ENCODE measurements at regions not wholly inside any gene's neighbourhood (a gene's known extent, or its start where the extent isn't known, plus 50 kb on each side); places are given as distances from the start of the nearest gene placed in this dataset.

GRCh38 chr2:238560234-238560633, 133.5 kb downstream of the ASB1 start:
- Histone ChIP-seq H3K27ac (no peak overlapping the region), H3K9me3 (no peaks in the 10 kb centered on the region), H3K27me3 (peaks cover 0 to 3% (median 0%) of the 10 kb centered on the region in 3 donors), H3K4me1 (no peaks in the 10 kb centered on the region), H3K4me3 (no peak overlapping the region), H3K36me3 (no peaks in the 10 kb centered on the region)
- DNase-seq (no peak), ATAC-seq (no peak)
- in situ Hi-C loops (cut with MboI; ENCODE audit: low sequenced_read_pairs in 4 of 4), result no loop called here
- no peak for TF ChIP-seq POLR2A (IDR thresholded peaks at IDR 0.05)
- no peak for TF ChIP-seq CTCF (IDR thresholded peaks at IDR 0.05 in 4 of 5, conservative IDR thresholded peaks at IDR 0.05 in 1 of 5)
- intact Hi-C loops (cut with DNase I; ENCODE audit: low total_unique reads), result no loop called here

GRCh38 chr2:238561230-238561629, 134.5 kb downstream of the ASB1 start:
- intact Hi-C loops (cut with DNase I; ENCODE audit: low total_unique reads) (no loop called here), in situ Hi-C loops (cut with MboI; ENCODE audit: low sequenced_read_pairs in 4 of 4) (no loop called here)
- H3K4me3 ChIP-seq, result no peak overlapping the region
- ATAC-seq (no peak), DNase-seq (no peak)
- no peaks in the 10 kb centered on the region for H3K36me3 ChIP-seq
- H3K4me1 ChIP-seq, result no peaks in the 10 kb centered on the region
- peaks cover 0 to 3% (median 0%) of the 10 kb centered on the region in 3 donors for H3K27me3 ChIP-seq
- no peak overlapping the region for H3K27ac ChIP-seq
- TF ChIP-seq CTCF (IDR thresholded peaks at IDR 0.05 in 4 of 5, conservative IDR thresholded peaks at IDR 0.05 in 1 of 5) (no peak), POLR2A (IDR thresholded peaks at IDR 0.05) (no peak)
- no peaks in the 10 kb centered on the region for H3K9me3 ChIP-seq

- in situ Hi-C loops (cut with MboI; ENCODE audit: low sequenced_read_pairs in 4 of 4) (no loop called here), intact Hi-C loops (cut with DNase I; ENCODE audit: low total_unique reads) (no loop called here)
- no peaks in the 10 kb centered on the region for H3K9me3 ChIP-seq
- H3K27ac ChIP-seq, result no peak overlapping the region
- TF ChIP-seq POLR2A (IDR thresholded peaks at IDR 0.05) (no peak), CTCF (IDR thresholded peaks at IDR 0.05 in 4 of 5, conservative IDR thresholded peaks at IDR 0.05 in 1 of 5) (no peak)
- DNase-seq, result no peak
- H3K36me3 ChIP-seq, result no peaks in the 10 kb centered on the region
- no peak for ATAC-seq
- H3K4me1 ChIP-seq, result no peaks in the 10 kb centered on the region
- H3K4me3 ChIP-seq, result no peak overlapping the region
- H3K27me3 ChIP-seq, result peaks cover 0 to 3% (median 0%) of the 10 kb centered on the region in 3 donors
Measured at GRCh38 chr2:238562446-238562845, 135.7 kb downstream of the ASB1 start.

GRCh38 chr2:238563551-238563950, 136.8 kb downstream of the ASB1 start:
- in situ Hi-C loops (cut with MboI; ENCODE audit: low sequenced_read_pairs in 4 of 4) (no loop called here), intact Hi-C loops (cut with DNase I; ENCODE audit: low total_unique reads) (no loop called here)
- H3K27ac ChIP-seq, result no peak overlapping the region
- H3K36me3 ChIP-seq, result no peaks in the 10 kb centered on the region
- DNase-seq (no peak), ATAC-seq (no peak)
- no peak for TF ChIP-seq POLR2A (IDR thresholded peaks at IDR 0.05)
- TF ChIP-seq CTCF (IDR thresholded peaks at IDR 0.05 in 4 of 5, conservative IDR thresholded peaks at IDR 0.05 in 1 of 5), result no peak
- H3K4me1 ChIP-seq, result no peaks in the 10 kb centered on the region
- peaks cover 0 to 2% (median 0%) of the 10 kb centered on the region in 3 donors for H3K27me3 ChIP-seq
- H3K9me3 ChIP-seq, result no peaks in the 10 kb centered on the region
- no peak overlapping the region for H3K4me3 ChIP-seq

GRCh38 chr2:238564286-238564920, 137.7 kb downstream of the ASB1 start:
- no peaks in the 10 kb centered on the region for H3K4me1 ChIP-seq
- DNase-seq, result no peak
- no peaks in the 10 kb centered on the region for H3K36me3 ChIP-seq
- intact Hi-C loops (cut with DNase I; ENCODE audit: low total_unique reads), result no loop called here
- no peak for ATAC-seq
- in situ Hi-C loops (cut with MboI; ENCODE audit: low sequenced_read_pairs in 4 of 4), result no loop called here
- TF ChIP-seq POLR2A (IDR thresholded peaks at IDR 0.05) (no peak), CTCF (IDR thresholded peaks at IDR 0.05 in 4 of 5, conservative IDR thresholded peaks at IDR 0.05 in 1 of 5) (no peak)
- H3K27me3 ChIP-seq, result peaks cover 0 to 3% (median 0%) of the 10 kb centered on the region in 3 donors
- no peak overlapping the region for H3K27ac ChIP-seq
- no peak overlapping the region for H3K4me3 ChIP-seq
- H3K9me3 ChIP-seq, result no peaks in the 10 kb centered on the region
